Psoas muscle (tissue), 7 donors: ENCODE measurements at regions not wholly inside any gene's neighbourhood (a gene's known extent, or its start where the extent isn't known, plus 50 kb on each side); places are given as distances from the start of the nearest gene placed in this dataset.
"Not testable (repeated sequence)": the region's sequence is repeated elsewhere in the genome, so short reads cannot be mapped to it uniquely, and the experiment has no call there.

Experiments used
- ATAC-seq, 4 donors: fragments of 200-7000 bp; cut with Tn5 transposase; one replicate each; pipeline ENCODE4 v1.9.1; 2020; ENCODE audit warnings: moderate library complexity in 3 of 4, mild to moderate bottlenecking in 2 of 4
- DNase-seq, 2 donors: peaks; one replicate each; pipeline ENCODE4 v3.0.0-alpha.2; 2020
- H3K27ac ChIP-seq: fragments of 200-600 bp; one replicate; pipeline ENCODE4 v1.8.0; 2022
- H3K27me3 ChIP-seq, 3 donors: fragments of 200-600 bp in 1 of 3; one replicate each; pipeline versions ENCODE4 v1.6.1 to v1.8.0; 2013 to 2022; ENCODE audit warnings: low read length in 2 of 3, mild to moderate bottlenecking in 2 of 3, moderate library complexity in 1 of 3; ENCODE audit not compliant: insufficient read depth in 3 of 3
- H3K36me3 ChIP-seq, 2 donors: fragments of 200-600 bp in 1 of 2; one replicate each; pipeline versions ENCODE4 v1.6.1 to v1.8.0; 2013 to 2022; ENCODE audit warnings: low read depth in 1 of 2, mild to moderate bottlenecking in 1 of 2, moderate library complexity in 1 of 2; ENCODE audit not compliant: insufficient read depth in 1 of 2
- H3K4me1 ChIP-seq: fragments of 200-600 bp; one replicate; pipeline ENCODE4 v1.8.0; 2022
- H3K4me3 ChIP-seq: fragments of 200-600 bp; one replicate; pipeline ENCODE4 v1.8.0; 2022; ENCODE audit warnings: mild to moderate bottlenecking
- H3K9me3 ChIP-seq: fragments of 200-600 bp; one replicate; pipeline ENCODE4 v1.8.0; 2022
- CTCF ChIP-seq: fragments of 200-600 bp; IDR thresholded peaks from one replicate; pipeline ENCODE4 v1.8.0; 2022; ENCODE audit warnings: antibody characterized with exemption
- WGBS, 3 donors: extraction: QIAGEN DNeasy Blood & Tissue Kit; methylation state at CpG; one replicate each; pipeline versions ENCODE4 v1.1.6 to v1.1.7; 2013; 5-methylcytosine and 5-hydroxymethylcytosine counted together
- intact Hi-C, 2 donors: fragments of 100-400 bp; cut with DNase I; formaldehyde crosslinking; loops; one replicate each; pipeline versions ENCODE4 v1.11.0 to v1.14.2; 2022
- donor health status: healthy with polysubstance abuse.
- donor health status: DM: no; HTN: no; CAD: no; lungs with moderate emphysema.
- donor health status: Bipolar disorder and iron deficiency.
- donor health status: healthy.
- donor health status: DM: yes; HTN: yes; CAD: no.
- donor health status: DM: no; HTN: no; CAD: no.
- donor health status: DM: yes; HTN: yes; CAD: no.

GRCh38 chr4:19214591-19215186, 1037.0 kb upstream of the SLIT2 start:
- ATAC-seq = no peak
- no peaks in the 10 kb centered on the region for H3K9me3 ChIP-seq
- H3K27ac ChIP-seq = no peak overlapping the region
- H3K27me3 ChIP-seq = no peaks in the 10 kb centered on the region
- 70 to 77% (median 74%) methylated on average over 4 of the region's 4 CpGs for WGBS, 3 donors
- intact Hi-C loops = no loop called here
- no peak overlapping the region for H3K4me3 ChIP-seq
- DNase-seq = no peak
- no peaks in the 10 kb centered on the region for H3K36me3 ChIP-seq
- no peaks in the 10 kb centered on the region for H3K4me1 ChIP-seq
- TF ChIP-seq CTCF = no peak

- WGBS, 3 donors = 21 to 30% (median 23%) methylated on average over 3 of the region's 3 CpGs
- no peaks in the 10 kb centered on the region for H3K36me3 ChIP-seq
- H3K27me3 ChIP-seq = no peaks in the 10 kb centered on the region
- DNase-seq (no peak), ATAC-seq (no peak)
- H3K27ac ChIP-seq = no peak overlapping the region
- intact Hi-C loops = no loop called here
- H3K4me1 ChIP-seq = no peaks in the 10 kb centered on the region
- no peaks in the 10 kb centered on the region for H3K9me3 ChIP-seq
- no peak for TF ChIP-seq CTCF
- H3K4me3 ChIP-seq = no peak overlapping the region
Observed at GRCh38 chr4:19213388-19213787, 1038.3 kb upstream of the SLIT2 start.

GRCh38 chr4:19205853-19206252, 1045.9 kb upstream of the SLIT2 start:
- Histone ChIP-seq H3K9me3 (no peaks in the 10 kb centered on the region), H3K4me1 (no peaks in the 10 kb centered on the region), H3K27me3 (no peaks in the 10 kb centered on the region), H3K27ac (no peak overlapping the region), H3K4me3 (no peak overlapping the region), H3K36me3 (no peaks in the 10 kb centered on the region)
- WGBS, 3 donors = 51 to 66% (median 63%) methylated on average over 2 of the region's 2 CpGs
- intact Hi-C loops = no loop called here
- no peak for ATAC-seq
- no peak for TF ChIP-seq CTCF
- DNase-seq = no peak

- intact Hi-C loops = not testable (repeated sequence)
Observed at GRCh38 chr4:19197838-19198237, 1053.9 kb upstream of the SLIT2 start.

GRCh38 chr4:19195696-19196095, 1056.0 kb upstream of the SLIT2 start:
- ATAC-seq (no peak), DNase-seq (no peak)
- H3K4me1 ChIP-seq = no peaks in the 10 kb centered on the region
- no peak for TF ChIP-seq CTCF
- no peaks in the 10 kb centered on the region for H3K36me3 ChIP-seq
- H3K4me3 ChIP-seq = no peak overlapping the region
- H3K27ac ChIP-seq = no peak overlapping the region
- H3K9me3 ChIP-seq = no peaks in the 10 kb centered on the region
- no peaks in the 10 kb centered on the region for H3K27me3 ChIP-seq
- WGBS, 3 donors = 23 to 29% (median 27%) methylated on average over 2 of the region's 2 CpGs
- intact Hi-C loops = no loop called here

More at GRCh38 chr4:19197838-19198237, 1053.9 kb upstream of the SLIT2 start:
- not testable (repeated sequence) for H3K9me3 ChIP-seq, H3K27ac ChIP-seq, H3K4me3 ChIP-seq, ATAC-seq, DNase-seq, H3K27me3 ChIP-seq, H3K36me3 ChIP-seq, H3K4me1 ChIP-seq
- 86 to 92% (median 89%) methylated on average over 17 of the region's 17 CpGs for whole genome bisulfite sequencing, 3 donors
